ENCODE measurements at regions not wholly inside any gene's neighbourhood (a gene's known extent, or its start where the extent isn't known, plus 50 kb on each side); places are given as distances from the start of the nearest gene placed in this dataset.
"Not testable (repeated sequence)": the region's sequence is repeated elsewhere in the genome, so short reads cannot be mapped to it uniquely, and the experiment has no call there.

DNA sequence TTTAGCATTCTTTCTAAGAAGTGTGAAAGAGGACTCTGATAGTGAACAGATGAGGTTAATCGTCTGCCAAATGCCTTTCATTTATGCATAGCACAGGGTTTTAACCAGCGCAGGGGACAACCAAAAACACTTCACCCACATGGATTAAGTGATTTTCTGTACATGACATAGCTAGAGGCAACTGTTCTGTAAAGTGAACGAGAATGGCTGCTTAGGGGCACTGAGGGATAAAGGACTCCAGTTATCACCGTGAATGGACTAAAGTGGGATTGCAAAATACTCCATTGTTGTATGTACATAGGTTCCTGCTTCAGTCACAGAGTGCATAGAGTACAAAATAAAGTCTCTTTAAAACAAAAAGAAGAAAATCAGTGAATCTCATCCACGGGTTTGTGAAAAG lies 456.8 kb downstream of the DMAC1 start:
- no peak for DNase-seq (ENCODE audit: low spot score)

DNA sequence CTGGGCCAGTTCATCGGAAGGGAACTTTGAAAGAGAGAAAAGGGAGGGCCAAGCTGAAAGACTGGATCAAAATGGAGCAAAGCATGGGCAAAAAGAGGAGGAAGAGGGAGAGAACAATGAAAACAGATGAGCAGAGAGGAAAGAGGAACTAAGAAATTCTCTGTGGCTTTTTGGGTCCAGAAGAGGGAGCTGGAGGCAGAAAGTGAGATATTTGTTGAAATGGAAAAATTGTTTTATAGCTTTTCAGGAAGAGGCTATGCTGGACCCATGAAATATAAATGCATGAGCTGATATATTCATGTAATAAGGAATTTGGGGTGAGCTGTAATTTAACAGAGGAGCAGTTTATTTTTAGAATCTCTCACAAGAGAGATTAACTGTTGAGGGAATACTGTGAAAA lies 457.3 kb downstream of the DMAC1 start:
- no peak for DNase-seq (ENCODE audit: low spot score)

DNA sequence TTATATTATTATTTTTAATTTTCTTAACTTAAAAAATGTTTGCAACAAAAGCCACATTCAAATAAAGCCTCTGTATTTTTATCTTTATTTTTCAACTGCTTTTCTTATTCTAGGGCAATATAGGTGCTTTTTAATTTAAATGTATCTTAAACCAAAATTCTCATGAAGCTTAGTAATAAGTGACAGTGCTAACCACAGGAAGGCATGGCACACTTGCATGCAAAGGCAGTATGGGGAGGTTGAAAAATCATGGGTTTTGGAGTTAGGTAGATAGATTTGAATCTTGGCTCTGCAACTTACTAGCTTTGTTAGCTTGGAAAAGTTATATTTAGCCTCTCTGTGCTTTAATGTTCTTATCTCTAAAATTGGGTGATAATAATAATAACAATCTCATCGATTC lies 458.0 kb downstream of the DMAC1 start:
- DNase-seq (ENCODE audit: low spot score): no peak

DNA sequence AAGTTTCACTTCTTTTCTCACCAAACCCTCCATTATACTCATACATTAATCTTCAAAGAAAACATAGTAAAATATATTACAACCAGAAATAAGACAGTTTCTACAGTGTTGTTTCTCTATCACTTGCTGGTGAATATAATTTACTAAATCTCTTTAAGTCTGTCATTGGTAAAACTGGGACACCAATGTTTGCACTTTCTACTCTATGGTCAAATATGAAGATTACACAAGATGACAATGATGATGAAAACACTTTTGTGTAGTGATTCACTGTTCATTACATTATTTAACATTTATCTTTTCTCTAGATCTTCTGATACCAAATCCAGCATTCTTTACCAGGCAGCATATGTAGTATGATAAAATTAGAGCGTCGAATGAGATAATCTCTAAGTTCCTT lies 459.1 kb downstream of the DMAC1 start:
- DNase-seq (ENCODE audit: low spot score): no peak

DNA sequence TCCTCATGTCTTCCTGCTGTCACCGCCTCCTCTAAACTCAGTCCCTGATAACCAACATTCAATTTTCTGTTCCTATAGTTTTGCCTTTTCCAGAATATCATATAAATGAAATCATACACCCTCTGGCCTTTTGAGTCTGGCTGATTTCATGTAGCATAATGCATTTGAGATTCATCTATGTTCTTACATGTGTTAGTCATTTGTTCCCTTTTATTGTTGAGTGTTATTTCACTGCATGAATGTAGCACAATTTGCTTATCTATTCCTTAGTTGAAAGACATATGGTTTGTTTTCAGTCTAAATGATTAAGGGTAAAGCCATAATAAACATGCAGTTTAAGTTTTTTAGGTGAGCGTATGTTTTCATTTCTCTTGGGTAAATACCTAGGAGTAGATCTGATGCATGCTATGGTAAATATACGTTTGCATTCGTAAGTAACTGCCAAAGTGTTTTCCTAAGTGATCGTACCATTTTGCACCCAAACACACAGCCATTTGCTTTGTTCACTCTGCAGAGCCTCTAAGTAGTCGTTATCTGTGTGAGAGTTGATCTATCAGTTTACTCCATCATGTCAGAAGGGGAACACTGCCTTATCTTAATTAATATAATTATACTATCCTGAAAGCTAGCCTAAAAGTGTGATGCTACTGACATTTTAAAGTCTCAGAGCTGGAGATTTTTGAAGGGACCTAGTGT lies 460.8 kb downstream of the DMAC1 start:
- DNase-seq (ENCODE audit: low spot score): no peak

DNA sequence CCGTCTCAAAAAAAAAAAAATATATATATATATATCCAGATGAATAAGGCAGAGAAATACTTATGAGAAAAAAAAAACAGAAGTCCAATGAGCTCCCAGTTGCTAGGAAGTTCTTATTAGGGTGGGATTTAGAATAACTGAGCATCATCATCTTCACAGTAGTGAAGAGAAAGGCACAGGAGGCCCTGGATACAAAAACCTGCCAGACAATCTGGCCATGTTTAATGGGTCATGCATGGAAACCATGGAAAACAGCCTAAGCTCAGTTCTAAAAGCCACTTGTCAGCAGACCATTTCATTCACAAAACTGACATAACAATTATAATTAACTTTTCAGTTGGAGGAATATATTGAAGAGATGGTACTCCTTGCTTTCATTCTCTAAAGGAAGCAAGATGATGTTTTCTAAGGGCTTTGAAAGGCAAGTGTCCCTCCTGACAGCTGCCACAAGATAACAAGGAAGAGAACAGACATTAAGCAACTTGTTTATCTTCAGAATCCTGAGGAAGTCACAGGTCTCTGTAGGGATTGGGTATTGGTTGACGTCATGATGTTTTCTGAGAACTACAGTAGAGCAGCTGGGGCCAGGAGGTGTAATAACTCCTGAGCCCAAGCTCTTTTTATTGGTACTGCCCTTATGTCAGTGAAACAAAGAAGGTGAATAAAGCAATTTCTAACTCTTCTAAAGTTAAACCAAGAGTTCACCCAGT lies 463.1 kb downstream of the DMAC1 start:
- no peak for DNase-seq (ENCODE audit: low spot score)

DNA sequence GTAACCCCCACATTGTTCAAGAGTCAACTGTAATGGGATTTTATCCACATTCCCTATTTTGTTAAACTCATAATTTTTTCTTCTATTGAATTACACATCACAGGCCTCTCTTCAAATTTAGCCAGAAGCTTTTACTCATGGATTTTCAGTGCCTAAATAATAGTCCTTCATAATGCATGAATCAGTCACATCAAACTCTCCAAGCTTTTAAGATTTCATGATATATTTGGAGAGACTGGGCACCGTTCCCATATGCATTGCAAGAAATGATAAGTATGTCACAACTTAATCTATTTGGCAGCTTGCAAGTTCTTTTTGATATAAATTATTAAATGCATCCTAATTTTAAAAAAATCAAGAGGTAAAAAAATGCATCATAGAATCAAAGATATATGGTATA lies 465.9 kb downstream of the DMAC1 start:
- no peak for DNase-seq (ENCODE audit: low spot score)

DNA sequence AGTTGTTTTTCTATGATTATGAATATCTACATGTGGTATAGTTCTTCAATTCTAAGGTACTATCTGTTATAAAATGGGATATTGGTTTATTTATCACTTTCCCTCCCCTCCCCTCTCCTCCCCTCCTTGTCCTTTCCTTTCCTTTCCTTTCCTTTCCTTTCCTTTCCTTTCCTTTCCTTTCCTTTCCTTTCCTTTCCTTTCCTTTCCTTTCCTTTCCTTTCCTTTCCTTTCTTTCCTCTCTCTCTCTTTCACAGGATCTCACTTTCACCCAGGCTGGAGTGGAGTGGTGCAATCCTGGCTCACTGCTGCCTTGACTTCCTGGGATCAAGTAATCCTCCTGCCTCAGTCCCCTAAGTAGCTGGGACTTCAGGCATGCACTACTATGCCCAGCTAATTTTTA lies 466.8 kb downstream of the DMAC1 start:
- DNase-seq (ENCODE audit: low spot score): no peak

DNA sequence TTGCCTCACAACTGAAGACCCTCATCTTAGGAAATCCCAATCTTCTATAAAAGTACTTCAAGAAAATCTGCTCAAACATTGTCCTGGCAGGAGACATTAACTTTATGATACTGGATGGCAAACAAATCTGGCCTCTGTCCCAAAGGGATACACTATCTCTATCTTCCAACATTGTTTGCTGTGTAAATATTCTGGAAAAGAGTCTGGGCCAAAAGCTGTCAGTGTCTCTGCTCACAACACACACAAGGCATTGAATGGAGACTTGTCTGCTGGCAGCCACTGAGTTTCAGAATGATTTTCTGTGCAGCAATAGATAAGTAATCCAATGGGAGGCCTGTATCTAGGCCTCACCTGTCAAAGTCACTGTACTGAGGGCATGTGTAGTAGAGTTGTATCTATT lies 471.1 kb downstream of the DMAC1 start:
- no peak for DNase-seq (ENCODE audit: low spot score)

DNA sequence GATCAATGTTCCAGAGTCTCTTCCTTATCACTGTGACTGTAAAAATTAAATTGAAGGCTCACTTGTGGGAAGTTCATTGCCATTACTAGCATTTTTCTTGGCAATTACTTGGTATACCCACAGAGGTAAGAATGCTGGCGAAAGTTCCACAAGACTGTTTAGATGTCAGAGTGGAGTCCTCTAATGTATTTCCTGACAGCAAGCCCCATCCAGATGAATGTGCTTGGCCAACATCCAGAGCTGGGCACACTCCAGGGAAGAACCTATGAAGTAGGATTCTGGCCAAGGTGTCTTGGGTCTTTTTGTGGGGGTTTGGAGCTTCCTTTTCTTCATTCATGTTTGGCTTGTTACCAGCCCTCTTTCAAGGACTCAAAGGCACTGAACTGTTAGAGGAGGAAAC lies 473.6 kb downstream of the DMAC1 start:
- DNase-seq (ENCODE audit: low spot score): no peak

DNA sequence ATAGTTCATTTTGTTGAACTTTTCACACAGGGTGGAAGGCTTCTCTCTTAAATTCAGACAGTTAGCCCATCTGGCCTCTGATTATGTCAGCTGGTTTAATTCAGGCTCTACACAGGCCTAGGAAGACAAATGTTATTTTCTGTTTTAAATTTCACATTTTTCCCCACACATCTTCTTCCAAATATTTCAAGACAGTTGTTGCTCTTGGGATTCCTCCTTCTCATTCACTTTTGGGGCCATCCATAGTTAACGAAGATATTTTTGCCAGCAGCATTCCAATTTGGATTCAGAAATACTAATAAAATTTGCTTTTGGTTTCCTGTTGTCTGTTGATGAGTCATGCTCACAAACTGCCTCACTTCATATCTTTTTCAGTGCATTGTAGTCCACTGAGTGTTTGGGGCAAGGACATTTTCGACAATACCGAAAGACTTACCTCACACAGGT lies 475.4 kb downstream of the DMAC1 start:
- no peak for DNase-seq (ENCODE audit: low spot score)

DNA sequence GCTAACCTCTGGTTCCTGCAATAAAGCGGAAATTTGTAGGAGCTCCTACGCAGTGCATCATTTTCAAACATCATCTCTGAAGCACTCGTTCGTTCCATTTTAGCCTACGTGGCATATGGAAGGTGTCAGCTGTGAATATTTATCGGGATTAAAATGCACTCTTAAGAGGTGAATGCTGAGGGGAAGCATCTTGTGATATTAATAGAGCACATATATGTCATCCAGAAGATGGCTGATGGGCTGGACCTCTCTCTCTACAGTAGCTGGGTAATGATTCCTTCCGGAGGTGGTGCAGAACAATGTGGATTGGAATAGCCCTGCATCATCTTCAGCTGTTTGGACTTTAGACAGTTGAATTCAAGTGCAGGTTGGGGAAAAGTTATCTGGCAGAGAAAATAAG lies 478.7 kb downstream of the DMAC1 start:
- no peak for DNase-seq (ENCODE audit: low spot score)

DNA sequence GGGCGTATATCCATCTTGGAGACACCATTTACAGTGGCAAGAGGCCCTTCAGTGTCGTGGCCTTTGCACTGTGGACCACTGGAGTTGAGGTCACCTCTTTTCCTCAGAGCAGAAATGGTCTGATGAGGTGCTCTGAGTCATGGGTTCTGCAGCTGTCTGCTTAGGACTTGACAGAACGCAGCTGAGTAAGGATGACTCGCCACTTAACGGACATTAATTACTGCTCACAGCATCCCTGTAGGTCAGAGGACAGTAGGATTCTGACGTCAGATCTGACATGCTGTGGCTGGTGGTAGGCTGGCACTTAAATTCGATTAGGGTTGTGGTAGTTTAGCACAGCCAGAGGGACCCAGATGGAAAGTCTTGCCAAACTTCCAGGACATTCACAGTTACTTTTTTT lies 479.4 kb downstream of the DMAC1 start:
- DNase-seq (ENCODE audit: low spot score): no peak

DNA sequence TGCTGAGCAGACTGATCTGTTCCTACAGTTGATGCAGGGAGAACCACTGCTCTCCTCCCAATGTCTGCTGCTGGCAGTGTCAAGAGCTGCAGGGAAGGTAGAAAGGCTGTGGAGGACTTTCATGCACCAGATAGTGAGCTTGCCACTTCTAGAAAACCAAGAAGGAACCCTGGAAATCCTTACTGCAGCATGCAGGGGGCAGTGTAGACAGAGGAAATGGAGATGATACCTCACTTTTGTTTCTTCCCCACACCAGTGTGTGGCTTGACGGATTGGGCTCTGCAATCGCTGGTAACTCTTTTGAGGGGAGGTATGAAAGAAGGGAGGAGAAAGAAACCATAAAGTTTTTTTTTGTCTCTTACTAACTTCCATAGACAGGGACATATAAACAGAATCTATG lies 480.7 kb downstream of the DMAC1 start:
- DNase-seq (ENCODE audit: low spot score): no peak

DNA sequence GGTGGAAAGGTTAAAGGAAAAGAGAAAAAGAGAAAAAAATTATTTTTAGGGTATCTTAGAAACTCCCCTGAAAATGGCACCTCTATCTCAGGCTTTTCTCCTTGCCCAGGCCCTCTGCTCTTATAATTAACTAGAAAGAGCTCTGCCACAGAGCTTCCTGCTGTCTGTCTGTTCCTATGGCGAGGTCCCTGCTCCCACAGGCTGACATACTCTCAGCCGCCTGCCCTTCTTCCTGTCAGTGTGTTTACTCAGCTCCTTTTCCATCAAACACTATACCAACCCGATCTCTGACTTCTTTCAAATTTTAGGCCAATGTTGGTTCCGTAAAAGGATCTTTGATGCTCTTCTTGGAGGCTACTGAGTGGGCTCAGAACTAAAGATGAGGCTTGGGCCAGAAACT lies 482.6 kb downstream of the DMAC1 start:
- no peak for DNase-seq (ENCODE audit: low spot score)

DNA sequence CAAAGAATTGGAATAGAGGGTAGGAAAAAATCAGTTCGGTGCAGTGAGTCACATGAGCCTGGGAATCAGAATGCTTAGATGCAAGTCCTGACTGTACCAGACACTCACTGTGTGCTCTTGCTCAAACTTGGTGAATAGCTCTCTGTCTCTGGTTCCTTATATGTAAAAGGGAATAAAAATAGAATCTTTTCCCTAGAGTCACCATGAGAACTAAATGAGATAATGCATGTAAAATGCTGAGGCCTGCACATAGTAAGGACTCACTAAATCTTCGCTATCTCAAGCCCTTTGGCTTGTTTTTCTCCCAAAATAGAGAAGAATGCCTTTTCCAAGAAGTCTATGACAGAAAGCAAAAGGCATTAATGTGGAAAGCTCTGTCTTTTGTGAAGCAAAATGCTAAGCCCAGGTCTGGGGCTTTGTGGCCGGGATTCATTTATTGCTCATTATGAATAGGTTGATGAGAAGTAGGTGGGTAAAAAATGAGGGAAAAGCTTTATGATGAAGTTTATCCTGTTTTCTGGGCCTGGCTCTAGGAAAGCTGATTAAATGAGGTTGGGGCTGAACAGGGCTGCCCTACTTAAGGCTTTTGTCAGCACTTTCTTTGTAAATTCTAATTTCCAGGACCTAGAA lies 483.3 kb downstream of the DMAC1 start:
- no peak for DNase-seq (ENCODE audit: low spot score)

DNA sequence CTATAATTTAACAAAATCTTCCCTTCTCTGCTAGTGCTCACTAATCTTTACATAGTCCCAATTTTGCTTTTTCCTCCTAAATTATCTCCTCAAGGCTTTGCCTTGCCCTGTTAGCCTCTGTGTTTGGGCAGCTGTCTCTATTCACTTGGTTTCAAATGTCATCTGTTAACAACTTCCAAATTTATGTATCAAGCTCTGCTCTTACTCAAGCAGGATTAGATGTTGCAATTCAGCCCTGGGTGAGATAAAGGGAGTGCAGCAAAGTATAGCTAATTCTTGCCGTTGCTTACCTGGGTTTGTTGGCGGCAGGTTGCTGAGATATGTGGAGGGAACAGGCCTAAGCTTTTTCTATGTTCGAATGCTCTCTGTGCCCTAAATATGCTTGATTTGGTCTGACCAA lies 483.8 kb downstream of the DMAC1 start:
- DNase-seq (ENCODE audit: low spot score): no peak

DNA sequence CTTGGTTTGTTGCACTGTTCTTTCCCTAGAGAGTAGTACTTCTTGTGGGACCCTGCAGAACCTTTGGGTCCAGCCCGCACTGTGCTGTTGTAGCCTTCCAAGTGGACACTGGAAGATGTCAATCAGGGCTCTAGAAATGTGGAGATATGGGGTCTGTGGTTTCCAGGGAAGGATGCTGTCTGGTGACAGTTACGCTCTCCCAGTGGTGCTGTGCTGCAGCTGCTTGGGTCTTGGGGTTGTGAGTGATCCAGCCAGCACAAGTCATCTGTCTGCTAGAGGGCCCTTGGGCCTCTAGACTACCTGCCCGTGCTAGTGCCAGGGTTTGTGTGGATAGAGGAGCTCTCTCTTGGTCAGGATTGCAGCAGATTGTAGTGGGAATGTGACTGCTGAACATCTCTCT lies 484.5 kb downstream of the DMAC1 start:
- no peak for DNase-seq (ENCODE audit: low spot score)

DNA sequence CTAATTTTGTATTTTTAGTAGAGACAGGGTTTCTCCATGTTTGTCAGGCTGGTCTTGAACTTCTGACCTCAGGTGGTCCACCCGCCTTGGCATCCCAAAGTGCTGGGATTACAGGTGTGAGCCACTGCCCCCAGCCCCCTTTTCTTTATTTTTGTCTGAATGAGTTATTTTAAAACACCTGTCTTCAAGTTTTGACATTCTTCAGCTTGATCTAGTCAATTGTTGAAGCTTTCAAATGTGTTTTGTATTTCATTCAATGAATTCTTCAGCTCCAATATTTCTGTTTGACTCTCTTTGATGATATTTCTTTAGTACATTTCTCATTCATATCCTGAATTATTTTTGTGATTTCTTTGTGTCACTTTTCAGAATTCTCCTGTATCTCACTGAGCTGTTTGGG lies 486.2 kb downstream of the DMAC1 start:
- DNase-seq (ENCODE audit: low spot score): no peak

DNA sequence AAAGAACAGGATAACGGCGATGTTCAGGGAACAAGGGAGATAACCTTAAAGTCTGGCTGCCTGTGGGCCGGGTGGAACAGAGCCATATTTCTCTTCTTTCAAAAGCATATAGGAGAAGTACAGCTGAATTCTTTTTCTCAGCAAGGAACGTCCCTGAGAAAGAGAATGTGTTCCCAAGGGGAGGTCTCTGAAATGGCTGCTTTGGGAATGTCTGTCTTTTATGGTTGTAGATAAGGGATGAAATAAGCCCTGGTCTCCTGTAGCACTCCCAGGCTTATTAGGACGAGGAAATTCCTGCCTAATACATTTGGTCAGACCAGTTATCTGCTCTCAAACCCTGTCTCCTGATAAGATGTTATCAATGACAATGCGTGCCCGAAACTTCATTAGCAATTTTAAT lies 490.5 kb downstream of the DMAC1 start:
- not testable (repeated sequence) for DNase-seq (ENCODE audit: low spot score)

DNA sequence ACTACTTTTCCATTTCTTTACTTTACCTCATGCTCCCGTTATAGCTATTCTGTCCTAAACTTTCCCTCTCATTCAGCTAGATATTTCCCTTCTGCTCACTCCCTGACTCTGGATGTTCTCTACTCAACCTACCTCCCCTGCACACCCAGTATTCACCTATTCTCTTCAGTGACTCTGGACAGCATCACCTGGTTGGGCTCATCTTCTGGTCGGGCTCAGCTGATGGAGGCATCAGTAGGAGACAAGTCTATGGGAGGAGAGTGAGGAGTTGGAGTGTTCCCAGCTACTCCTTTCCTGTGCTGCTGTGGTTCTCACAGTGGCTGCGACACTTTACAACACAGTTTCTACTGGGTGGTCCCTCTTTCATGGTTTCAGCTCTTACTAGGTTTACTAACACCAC lies 493.9 kb downstream of the DMAC1 start:
- DNase-seq (ENCODE audit: low spot score): no peak

DNA sequence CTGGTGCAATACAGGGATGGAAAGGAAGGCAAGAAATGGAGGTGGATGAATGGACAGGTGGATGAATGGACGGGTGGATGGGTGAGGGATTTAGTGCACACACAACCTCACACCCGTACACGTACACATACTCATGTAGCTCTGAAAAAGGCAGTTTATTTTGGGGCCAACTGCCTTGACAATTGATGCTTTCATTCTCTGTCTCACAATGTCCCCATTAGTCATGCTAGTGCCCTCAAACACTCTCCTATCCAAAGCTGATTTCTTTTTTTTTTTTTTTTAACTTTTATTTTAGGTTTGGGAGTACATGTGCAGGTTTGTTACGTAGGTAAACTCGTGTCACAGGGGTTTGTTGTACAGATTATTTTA lies 495.0 kb downstream of the DMAC1 start:
- DNase-seq (ENCODE audit: low spot score): no peak

DNA sequence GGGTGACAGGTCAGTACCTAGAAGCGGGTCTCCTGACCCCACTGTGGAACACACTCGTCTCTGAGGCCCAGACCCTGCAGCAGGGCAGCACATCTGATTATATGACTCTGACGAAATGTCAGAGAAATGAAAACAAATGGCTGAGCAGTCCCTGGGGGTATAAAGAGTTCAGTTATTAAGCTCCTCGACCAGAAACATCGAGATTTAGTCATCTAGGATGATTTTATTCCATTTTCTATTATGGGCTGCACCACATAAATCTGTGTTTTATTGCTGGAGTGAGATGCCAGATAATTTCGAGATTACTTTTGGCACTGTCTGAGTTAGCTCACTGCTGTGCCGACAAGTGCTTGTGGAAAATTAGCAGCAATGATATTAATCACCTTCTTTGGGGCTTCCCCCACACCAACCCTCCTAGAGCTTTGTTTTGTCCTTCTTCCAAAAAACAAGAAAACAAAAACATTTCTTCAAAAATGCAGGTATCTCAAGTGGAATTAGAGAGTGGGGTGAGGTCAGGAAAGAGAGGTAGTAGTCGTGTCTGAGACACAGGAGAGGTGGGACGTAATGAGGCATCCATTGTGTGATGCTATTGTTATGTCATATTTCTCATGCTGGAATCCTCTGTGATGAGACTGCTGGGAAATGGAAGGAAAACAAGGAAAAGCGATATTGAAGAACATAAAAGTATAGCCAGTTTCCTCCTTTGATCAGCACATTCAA lies 495.5 kb downstream of the DMAC1 start:
- no peak for DNase-seq (ENCODE audit: low spot score)
